ENCODE measurements at regions not wholly inside any gene's neighbourhood (a gene's known extent, or its start where the extent isn't known, plus 50 kb on each side); places are given as distances from the start of the nearest gene placed in this dataset.

GRCh38 chr6:165742047-165742446 lies 79.0 kb upstream of the PDE10A start:
- TF ChIP-seq, protein P1, sequence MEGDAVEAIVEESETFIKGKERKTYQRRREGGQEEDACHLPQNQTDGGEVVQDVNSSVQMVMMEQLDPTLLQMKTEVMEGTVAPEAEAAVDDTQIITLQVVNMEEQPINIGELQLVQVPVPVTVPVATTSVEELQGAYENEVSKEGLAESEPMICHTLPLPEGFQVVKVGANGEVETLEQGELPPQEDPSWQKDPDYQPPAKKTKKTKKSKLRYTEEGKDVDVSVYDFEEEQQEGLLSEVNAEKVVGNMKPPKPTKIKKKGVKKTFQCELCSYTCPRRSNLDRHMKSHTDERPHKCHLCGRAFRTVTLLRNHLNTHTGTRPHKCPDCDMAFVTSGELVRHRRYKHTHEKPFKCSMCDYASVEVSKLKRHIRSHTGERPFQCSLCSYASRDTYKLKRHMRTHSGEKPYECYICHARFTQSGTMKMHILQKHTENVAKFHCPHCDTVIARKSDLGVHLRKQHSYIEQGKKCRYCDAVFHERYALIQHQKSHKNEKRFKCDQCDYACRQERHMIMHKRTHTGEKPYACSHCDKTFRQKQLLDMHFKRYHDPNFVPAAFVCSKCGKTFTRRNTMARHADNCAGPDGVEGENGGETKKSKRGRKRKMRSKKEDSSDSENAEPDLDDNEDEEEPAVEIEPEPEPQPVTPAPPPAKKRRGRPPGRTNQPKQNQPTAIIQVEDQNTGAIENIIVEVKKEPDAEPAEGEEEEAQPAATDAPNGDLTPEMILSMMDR (IDR thresholded peaks at IDR 0.05), result no peak
- TF ChIP-seq POLR2A (IDR thresholded peaks at IDR 0.05), result no peak
- intact Hi-C loops (cut with DNase I; ENCODE audit: low total_unique reads), result no loop called here
- no peaks in the 10 kb centered on the region for H3K4me1 ChIP-seq
- no peak overlapping the region for H3K4me3 ChIP-seq
- no peaks in the 10 kb centered on the region for H3K9me3 ChIP-seq
- DNase-seq, result no peak
- no peak overlapping the region for H3K27ac ChIP-seq
- H3K27me3 ChIP-seq, result no peaks in the 10 kb centered on the region
- H3K36me3 ChIP-seq, result no peaks in the 10 kb centered on the region

DNA sequence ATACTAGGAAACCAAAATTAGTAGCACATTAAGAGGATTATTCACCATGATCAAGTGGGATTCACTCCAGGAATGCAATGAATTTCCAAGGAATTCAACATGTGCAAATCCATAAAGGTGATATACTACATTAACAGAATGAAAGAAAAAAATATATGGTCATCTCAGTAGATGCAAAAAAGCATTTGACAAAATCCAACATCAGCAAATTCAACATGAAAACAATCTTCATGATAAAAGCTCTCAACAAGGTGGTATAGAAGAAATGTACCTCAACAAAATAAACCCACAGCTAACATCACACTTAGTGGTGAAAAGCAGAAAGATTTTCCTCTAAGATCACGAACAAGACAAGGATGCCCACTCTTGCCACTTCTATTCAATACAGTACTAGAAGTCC lies 74.4 kb upstream of the PDE10A start:
- TF ChIP-seq, protein P1 (IDR thresholded peaks at IDR 0.05), result no peak
- no peak for TF ChIP-seq POLR2A (IDR thresholded peaks at IDR 0.05)
- H3K9me3 ChIP-seq, result no peaks in the 10 kb centered on the region
- no peak for DNase-seq
- no peaks in the 10 kb centered on the region for H3K27me3 ChIP-seq
- intact Hi-C loops (cut with DNase I; ENCODE audit: low total_unique reads), result loop anchor here (10.0 kb wide), 1 partner anchor 107 kb away; no protein-coding TSS in a partner anchor
- no peak overlapping the region for H3K4me3 ChIP-seq
- H3K27ac ChIP-seq, result no peak overlapping the region
- H3K36me3 ChIP-seq, result no peaks in the 10 kb centered on the region
- no peaks in the 10 kb centered on the region for H3K4me1 ChIP-seq

DNA sequence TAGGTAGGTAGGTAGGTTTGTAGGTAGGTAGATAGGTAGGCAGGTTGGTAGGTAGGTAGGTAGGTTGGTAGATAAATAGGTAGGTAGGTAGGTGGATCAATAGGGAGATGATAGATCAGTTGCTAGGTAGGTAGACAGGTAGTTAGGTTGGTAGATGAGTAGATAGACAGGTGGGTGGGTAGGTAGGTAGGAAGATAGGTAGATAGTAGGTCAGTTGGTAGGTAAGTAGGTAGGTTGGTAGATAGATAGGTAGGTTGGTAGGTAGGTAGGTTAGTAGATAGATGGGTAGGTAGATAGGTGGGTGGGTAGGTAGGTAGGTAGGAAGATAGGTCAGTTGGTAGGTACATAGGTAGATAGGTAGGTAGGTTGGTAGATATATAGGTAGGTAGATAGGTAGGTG lies 72.0 kb upstream of the PDE10A start:
- no peak overlapping the region for H3K4me3 ChIP-seq
- intact Hi-C loops (cut with DNase I; ENCODE audit: low total_unique reads), result loop anchor here (10.0 kb wide), 1 partner anchor 110 kb away; no protein-coding TSS in a partner anchor
- H3K27ac ChIP-seq, result no peak overlapping the region
- no peak for TF ChIP-seq POLR2A (IDR thresholded peaks at IDR 0.05)
- TF ChIP-seq, protein P1 (IDR thresholded peaks at IDR 0.05), result no peak
- no peaks in the 10 kb centered on the region for H3K36me3 ChIP-seq
- no peak for DNase-seq
- no peaks in the 10 kb centered on the region for H3K9me3 ChIP-seq
- no peaks in the 10 kb centered on the region for H3K27me3 ChIP-seq
- H3K4me1 ChIP-seq, result no peaks in the 10 kb centered on the region

- Histone ChIP-seq H3K36me3 (no peaks in the 10 kb centered on the region), H3K4me1 (no peaks in the 10 kb centered on the region), H3K4me3 (no peak overlapping the region), H3K9me3 (no peaks in the 10 kb centered on the region), H3K27me3 (no peaks in the 10 kb centered on the region), H3K27ac (no peak overlapping the region)
- DNase-seq, result no peak
- intact Hi-C loops (cut with DNase I; ENCODE audit: low total_unique reads), result loop anchor here (10.0 kb wide), 1 partner anchor 111 kb away; no protein-coding TSS in a partner anchor
- TF ChIP-seq, protein P1 (IDR thresholded peaks at IDR 0.05), result no peak
- TF ChIP-seq POLR2A (IDR thresholded peaks at IDR 0.05), result no peak
Observed at GRCh38 chr6:165733489-165733791, 70.4 kb upstream of the PDE10A start.

DNA sequence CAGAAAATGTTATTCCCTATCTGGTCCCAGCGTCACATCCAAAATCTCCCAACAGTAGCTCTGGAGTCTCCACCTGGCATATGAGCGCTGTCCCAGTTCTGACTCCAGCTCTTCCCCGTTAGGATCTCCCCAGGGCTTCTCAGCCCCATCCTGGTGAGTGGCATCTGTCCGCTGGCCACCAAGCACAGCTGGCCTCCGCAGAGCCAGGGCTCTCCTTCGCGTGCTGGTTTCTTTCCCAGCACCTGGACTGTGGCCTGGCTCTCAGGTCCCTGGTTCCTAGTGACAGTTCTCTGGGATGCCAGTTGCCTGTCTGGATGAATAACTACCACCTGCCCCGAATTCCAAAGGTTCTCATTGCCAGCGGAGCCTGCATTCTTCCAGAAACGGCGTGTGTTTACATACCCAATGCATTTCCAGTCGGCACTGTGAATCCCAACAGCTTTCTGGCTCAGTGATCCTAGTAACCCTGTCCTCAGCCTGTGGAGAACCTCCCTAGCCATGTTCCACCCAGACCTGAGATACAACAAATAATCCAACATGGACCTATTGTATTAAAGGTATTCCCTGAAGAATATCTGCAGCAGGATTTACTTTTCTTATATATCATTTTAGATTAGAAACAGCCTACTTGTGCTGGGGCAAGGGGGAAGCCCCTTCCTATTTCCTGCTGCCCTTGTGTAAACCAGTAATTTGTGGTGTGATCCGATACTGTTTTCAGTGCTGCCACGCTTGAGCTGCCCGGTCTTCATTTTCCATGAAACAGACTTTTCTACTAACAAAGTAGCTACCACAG lies 69.9 kb upstream of the PDE10A start:
- intact Hi-C loops (cut with DNase I; ENCODE audit: low total_unique reads), result loop anchor here (10.0 kb wide), 1 partner anchor 112 kb away; no protein-coding TSS in a partner anchor
- Histone ChIP-seq H3K4me3 (no peak overlapping the region), H3K27ac (no peak overlapping the region), H3K36me3 (no peaks in the 10 kb centered on the region), H3K9me3 (no peaks in the 10 kb centered on the region), H3K4me1 (no peaks in the 10 kb centered on the region), H3K27me3 (no peaks in the 10 kb centered on the region)
- TF ChIP-seq, protein P1 (IDR thresholded peaks at IDR 0.05), result no peak
- TF ChIP-seq POLR2A (IDR thresholded peaks at IDR 0.05), result no peak
- no peak for DNase-seq

All from uterus (tissue), 3 donors.